ENCODE measurements at regions not wholly inside any gene's neighbourhood (a gene's known extent, or its start where the extent isn't known, plus 50 kb on each side); places are given as distances from the start of the nearest gene placed in this dataset.

DNA sequence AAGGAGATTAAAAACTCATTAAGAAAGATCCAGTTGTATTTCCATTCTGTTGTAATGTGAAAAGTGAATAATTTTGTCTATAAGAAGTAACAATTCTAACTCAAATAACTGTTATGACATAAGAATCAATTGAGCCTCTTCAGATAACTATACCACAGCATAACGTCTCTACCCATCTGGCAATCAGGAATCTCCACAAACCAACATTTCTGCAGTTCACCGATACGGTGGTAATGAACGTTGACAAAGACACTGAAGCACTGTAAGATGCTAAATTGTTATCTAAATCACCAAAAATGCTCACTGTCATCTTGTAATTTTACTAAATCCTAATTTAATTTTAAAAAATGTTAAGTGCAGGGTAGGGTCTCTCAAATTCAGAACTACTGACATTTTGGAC lies 130.9 kb upstream of the USP15 start:
- TF ChIP-seq, protein P1, sequence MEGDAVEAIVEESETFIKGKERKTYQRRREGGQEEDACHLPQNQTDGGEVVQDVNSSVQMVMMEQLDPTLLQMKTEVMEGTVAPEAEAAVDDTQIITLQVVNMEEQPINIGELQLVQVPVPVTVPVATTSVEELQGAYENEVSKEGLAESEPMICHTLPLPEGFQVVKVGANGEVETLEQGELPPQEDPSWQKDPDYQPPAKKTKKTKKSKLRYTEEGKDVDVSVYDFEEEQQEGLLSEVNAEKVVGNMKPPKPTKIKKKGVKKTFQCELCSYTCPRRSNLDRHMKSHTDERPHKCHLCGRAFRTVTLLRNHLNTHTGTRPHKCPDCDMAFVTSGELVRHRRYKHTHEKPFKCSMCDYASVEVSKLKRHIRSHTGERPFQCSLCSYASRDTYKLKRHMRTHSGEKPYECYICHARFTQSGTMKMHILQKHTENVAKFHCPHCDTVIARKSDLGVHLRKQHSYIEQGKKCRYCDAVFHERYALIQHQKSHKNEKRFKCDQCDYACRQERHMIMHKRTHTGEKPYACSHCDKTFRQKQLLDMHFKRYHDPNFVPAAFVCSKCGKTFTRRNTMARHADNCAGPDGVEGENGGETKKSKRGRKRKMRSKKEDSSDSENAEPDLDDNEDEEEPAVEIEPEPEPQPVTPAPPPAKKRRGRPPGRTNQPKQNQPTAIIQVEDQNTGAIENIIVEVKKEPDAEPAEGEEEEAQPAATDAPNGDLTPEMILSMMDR (IDR thresholded peaks at IDR 0.05; ENCODE audit: low read depth, low read length, missing input control) = no peak
- TF ChIP-seq TAF1 (conservative IDR thresholded peaks at IDR 0.05) = no peak
